Calu3 (cell line): ENCODE measurements at regions not wholly inside any gene's neighbourhood (a gene's known extent, or its start where the extent isn't known, plus 50 kb on each side); places are given as distances from the start of the nearest gene placed in this dataset.

Source experiments
- BruUV-seq: library from RNA; stranded (reverse); fragments of 400-500 nt; replicated peaks from 2 replicates; lab custom pipeline; 2021; lab: Mats Ljungman, UMichigan
- CTCF ChIA-PET: fragments of 300-600 bp; sonication (Branson Sonifier 250); formaldehyde crosslinking; loops from one replicate; lab custom pipeline; 2022; ENCODE audit warnings: antibody characterized with exemption; lab: Charles Lee
- DNase-seq: peaks from one replicate; pipeline ENCODE4 v3.0.0; 2022
- H3K27ac Mint-ChIP-seq: one replicate; pipeline ENCODE4 v1.8.0; 2022; ENCODE audit warnings: mixed read lengths; ENCODE audit not compliant: unreplicated experiment
- H3K27me3 Mint-ChIP-seq: one replicate; pipeline ENCODE4 v1.8.0; 2022; ENCODE audit warnings: mixed read lengths; ENCODE audit not compliant: unreplicated experiment
- H3K36me3 Mint-ChIP-seq: one replicate; pipeline ENCODE4 v1.8.0; 2022; ENCODE audit warnings: mild to moderate bottlenecking, moderate library complexity, mixed read lengths; ENCODE audit not compliant: insufficient read depth, unreplicated experiment
- H3K4me1 Mint-ChIP-seq: one replicate; pipeline ENCODE4 v1.8.0; 2022; ENCODE audit warnings: mild to moderate bottlenecking, low read depth, mixed read lengths; ENCODE audit not compliant: unreplicated experiment
- H3K4me3 Mint-ChIP-seq: one replicate; pipeline ENCODE4 v1.8.0; 2022; ENCODE audit warnings: mild to moderate bottlenecking, low read depth, moderate library complexity, mixed read lengths; ENCODE audit not compliant: unreplicated experiment
- H3K9me3 Mint-ChIP-seq: one replicate; pipeline ENCODE4 v1.8.0; 2022; ENCODE audit warnings: low read depth, mixed read lengths; ENCODE audit not compliant: unreplicated experiment
- CTCF ChIP-seq: fragments of 200-600 bp; IDR thresholded peaks from one replicate; pipeline ENCODE4 v1.8.0; 2022; ENCODE audit warnings: antibody characterized with exemption; ENCODE audit not compliant: unreplicated experiment
- intact Hi-C: fragments of 100-400 bp; cut with micrococcal nuclease; formaldehyde crosslinking; loops from one replicate; pipeline ENCODE4 v1.10.0; 2022; ENCODE audit not compliant: unreplicated experiment

- H3K27ac Mint-ChIP-seq = no peak overlapping the region
- intact Hi-C loops = no loop called here
- no peak for TF ChIP-seq CTCF
- CTCF ChIA-PET = no interaction called here
- H3K9me3 Mint-ChIP-seq = no peaks in the 10 kb centered on the region
- H3K4me3 Mint-ChIP-seq = no peak overlapping the region
- no peaks in the 10 kb centered on the region for H3K27me3 Mint-ChIP-seq
- no TSS peak for BruUV-seq
- no peaks in the 10 kb centered on the region for H3K4me1 Mint-ChIP-seq
- no peaks in the 10 kb centered on the region for H3K36me3 Mint-ChIP-seq
- no peak for DNase-seq
These were observed 180.0 kb upstream of the ARL4C start for GRCh38 chr2:234676783-234677450.

- TF ChIP-seq CTCF = no peak
- H3K27ac Mint-ChIP-seq = no peak overlapping the region
- no TSS peak for BruUV-seq
- no peaks in the 10 kb centered on the region for H3K36me3 Mint-ChIP-seq
- H3K4me1 Mint-ChIP-seq = no peaks in the 10 kb centered on the region
- intact Hi-C loops = no loop called here
- no peak overlapping the region for H3K4me3 Mint-ChIP-seq
- H3K9me3 Mint-ChIP-seq = no peaks in the 10 kb centered on the region
- no peak for DNase-seq
- CTCF ChIA-PET = no interaction called here
- no peaks in the 10 kb centered on the region for H3K27me3 Mint-ChIP-seq
These were observed 179.4 kb upstream of the ARL4C start for GRCh38 chr2:234676109-234676782.

GRCh38 chr2:234674781-234675201 lies 177.9 kb upstream of the ARL4C start:
- intact Hi-C loops = no loop called here
- peaks cover 7% of the 10 kb centered on the region for H3K4me1 Mint-ChIP-seq

More at GRCh38 chr2:234674781-234675201, 177.9 kb upstream of the ARL4C start:
- CTCF ChIA-PET = interaction anchor here (0.6 kb wide), 1 partner anchor 431 kb away, joined by 4 read pairs; no protein-coding TSS in a partner anchor
- TF ChIP-seq CTCF = no peak
- H3K9me3 Mint-ChIP-seq = no peaks in the 10 kb centered on the region
- H3K27ac Mint-ChIP-seq = no peak overlapping the region
- DNase-seq = no peak
- H3K27me3 Mint-ChIP-seq = no peaks in the 10 kb centered on the region
- no TSS peak for BruUV-seq
- no peaks in the 10 kb centered on the region for H3K36me3 Mint-ChIP-seq
- H3K4me3 Mint-ChIP-seq = no peak overlapping the region
